ENCODE measurements at regions not wholly inside any gene's neighbourhood (a gene's known extent, or its start where the extent isn't known, plus 50 kb on each side); places are given as distances from the start of the nearest gene placed in this dataset.

- TF ChIP-seq CTCF (conservative IDR thresholded peaks at IDR 0.05; ENCODE audit: control insufficient read depth, insufficient read depth, low read depth, low read length) = no peak
- no peak for DNase-seq (ENCODE audit: low read depth)
Measured at GRCh38 chr16:54503011-54503855, 216.6 kb upstream of the IRX3 start.

DNA sequence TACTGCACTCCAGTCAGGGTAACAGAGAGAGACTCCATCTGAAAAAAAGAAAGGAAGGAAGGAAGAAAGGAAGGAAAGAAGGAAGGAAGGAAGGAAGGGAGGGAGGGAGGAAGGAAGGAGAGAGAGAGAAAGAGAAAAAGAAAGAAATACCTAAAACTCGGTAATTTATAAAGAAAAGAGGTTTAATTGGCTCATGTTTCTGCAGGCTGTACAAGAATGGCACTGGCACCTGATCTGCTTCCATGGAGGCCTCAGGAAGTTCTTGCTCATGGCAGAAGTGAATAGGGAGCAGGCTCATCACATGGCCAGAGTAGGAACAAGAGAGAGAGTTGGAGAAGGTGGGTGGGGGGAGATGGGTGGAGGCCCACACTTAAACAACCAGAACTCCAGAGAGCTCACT is 215.2 kb upstream of the IRX3 start:
- H3K4me3 ChIP-seq (ENCODE audit: control insufficient read depth, low read depth, low read length) = no peak overlapping the region
- TF ChIP-seq CTCF (conservative IDR thresholded peaks at IDR 0.05; ENCODE audit: control insufficient read depth, insufficient read depth, low read depth, low read length) = no peak
- no peak for DNase-seq (ENCODE audit: low read depth)

More at GRCh38 chr16:54503011-54503855, 216.6 kb upstream of the IRX3 start:
- H3K4me3 ChIP-seq (ENCODE audit: control insufficient read depth, low read depth, low read length) = no peak overlapping the region

- DNase-seq (ENCODE audit: low read depth) = peak; percentile 47
- H3K4me3 ChIP-seq (ENCODE audit: control insufficient read depth, low read depth, low read length) = no peak overlapping the region
- no peak for TF ChIP-seq CTCF (conservative IDR thresholded peaks at IDR 0.05; ENCODE audit: control insufficient read depth, insufficient read depth, low read depth, low read length)
Measured at GRCh38 chr16:54493594-54493993, 207.0 kb upstream of the IRX3 start.

DNA sequence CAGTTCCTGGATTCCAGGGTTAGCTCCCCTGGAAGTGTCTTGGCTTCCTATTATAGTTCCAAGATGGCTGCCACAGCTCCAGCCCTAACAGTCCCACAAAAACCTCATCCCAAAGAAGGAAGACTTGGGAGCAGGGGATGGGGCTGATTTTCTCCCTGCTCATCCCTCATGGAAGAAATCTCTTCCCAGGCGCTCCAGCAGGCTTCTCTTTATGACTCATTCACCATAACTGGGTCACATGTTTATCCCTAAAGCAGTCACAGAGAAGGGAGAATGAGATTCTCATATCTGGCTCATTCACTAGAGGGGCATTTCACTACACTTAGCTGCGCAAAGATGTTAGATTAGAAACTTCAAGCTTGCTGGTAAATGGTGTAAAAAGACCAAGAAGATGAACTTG is 206.5 kb upstream of the IRX3 start:
- DNase-seq (ENCODE audit: low read depth) = peak; percentile 72
- no peak overlapping the region for H3K4me3 ChIP-seq (ENCODE audit: control insufficient read depth, low read depth, low read length)
- TF ChIP-seq CTCF (conservative IDR thresholded peaks at IDR 0.05; ENCODE audit: control insufficient read depth, insufficient read depth, low read depth, low read length) = no peak

GRCh38 chr16:54490112-54490488 is 203.5 kb upstream of the IRX3 start:
- no peak for TF ChIP-seq CTCF (conservative IDR thresholded peaks at IDR 0.05; ENCODE audit: control insufficient read depth, insufficient read depth, low read depth, low read length)
- no peak overlapping the region for H3K4me3 ChIP-seq (ENCODE audit: control insufficient read depth, low read depth, low read length)
- DNase-seq (ENCODE audit: low read depth) = no peak

- H3K4me3 ChIP-seq (ENCODE audit: control insufficient read depth, low read depth, low read length) = no peak overlapping the region
- no peak for TF ChIP-seq CTCF (conservative IDR thresholded peaks at IDR 0.05; ENCODE audit: control insufficient read depth, insufficient read depth, low read depth, low read length)
- no peak for DNase-seq (ENCODE audit: low read depth)
Measured at GRCh38 chr16:54489225-54490111, 202.9 kb upstream of the IRX3 start.
